Ascending aorta (tissue), 2 donors: ENCODE measurements at regions not wholly inside any gene's neighbourhood (a gene's known extent, or its start where the extent isn't known, plus 50 kb on each side); places are given as distances from the start of the nearest gene placed in this dataset.
"Not testable (repeated sequence)": the region's sequence is repeated elsewhere in the genome, so short reads cannot be mapped to it uniquely, and the experiment has no call there.

Source experiments
- DNase-seq, 2 donors: peaks; one replicate each; pipeline ENCODE4 v3.0.0-alpha.2; 2019; ENCODE audit warnings: low spot score in 2 of 2
- H3K27ac ChIP-seq, 2 donors: fragments of 200-600 bp; sonication (generic); one replicate each; pipeline ENCODE4 v1.5.1; 2016 to 2017; ENCODE audit warnings: mild to moderate bottlenecking in 1 of 2
- H3K27me3 ChIP-seq: fragments of 200-600 bp; sonication (generic); one replicate; pipeline ENCODE4 v1.5.1; 2017
- H3K36me3 ChIP-seq, 2 donors: fragments of 200-600 bp; sonication (generic); one replicate each; pipeline ENCODE4 v1.5.1; 2016
- H3K4me1 ChIP-seq, 2 donors: fragments of 200-600 bp; sonication (generic); one replicate each; pipeline ENCODE4 v1.5.1; 2016 to 2017; ENCODE audit warnings: mild to moderate bottlenecking in 1 of 2
- H3K4me3 ChIP-seq, 2 donors: fragments of 200-600 bp; sonication (generic); one replicate each; pipeline ENCODE4 v1.5.1; 2016 to 2017; ENCODE audit warnings: mild to moderate bottlenecking in 1 of 2
- H3K9me3 ChIP-seq, 2 donors: fragments of 200-600 bp; sonication (generic); one replicate each; pipeline ENCODE4 v1.5.1; 2016
- intact Hi-C: fragments of 100-400 bp; cut with DNase I; formaldehyde crosslinking; loops from one replicate; pipeline ENCODE4 v1.15.1; 2023
- TF ChIP-seq, protein P1 (sequence below), 3 experiments: fragments of 200-600 bp in 2 of 3; fragments of 450-650 bp in 1 of 3; sonication (generic) in 2 of 3; IDR thresholded peaks; one replicate each; pipeline ENCODE4 v1.5.1; 2016 to 2019; ENCODE audit warnings: antibody characterized with exemption in 3 of 3, mild to moderate bottlenecking in 1 of 3, moderate library complexity in 1 of 3

DNA sequence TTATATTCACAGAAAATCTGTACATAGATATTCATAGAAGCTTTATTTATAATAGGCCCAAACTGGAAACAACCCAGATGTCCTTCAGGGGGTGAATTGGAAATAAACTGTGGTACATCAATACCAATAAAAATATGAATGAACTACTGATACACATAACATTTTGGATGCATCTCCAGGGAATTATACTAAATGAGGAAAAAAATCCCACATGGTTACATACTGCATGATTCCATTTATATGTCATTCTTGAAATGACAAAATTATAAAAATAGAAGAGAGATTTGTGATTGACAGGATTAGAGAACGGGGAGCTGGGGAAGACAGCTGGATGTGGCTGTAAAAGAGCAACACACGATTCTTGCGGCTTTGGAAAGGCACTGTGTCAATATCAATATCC, 435.0 kb downstream of the TMEM182 start:
- H3K27ac ChIP-seq = no peak overlapping the region
- TF ChIP-seq, protein P1, sequence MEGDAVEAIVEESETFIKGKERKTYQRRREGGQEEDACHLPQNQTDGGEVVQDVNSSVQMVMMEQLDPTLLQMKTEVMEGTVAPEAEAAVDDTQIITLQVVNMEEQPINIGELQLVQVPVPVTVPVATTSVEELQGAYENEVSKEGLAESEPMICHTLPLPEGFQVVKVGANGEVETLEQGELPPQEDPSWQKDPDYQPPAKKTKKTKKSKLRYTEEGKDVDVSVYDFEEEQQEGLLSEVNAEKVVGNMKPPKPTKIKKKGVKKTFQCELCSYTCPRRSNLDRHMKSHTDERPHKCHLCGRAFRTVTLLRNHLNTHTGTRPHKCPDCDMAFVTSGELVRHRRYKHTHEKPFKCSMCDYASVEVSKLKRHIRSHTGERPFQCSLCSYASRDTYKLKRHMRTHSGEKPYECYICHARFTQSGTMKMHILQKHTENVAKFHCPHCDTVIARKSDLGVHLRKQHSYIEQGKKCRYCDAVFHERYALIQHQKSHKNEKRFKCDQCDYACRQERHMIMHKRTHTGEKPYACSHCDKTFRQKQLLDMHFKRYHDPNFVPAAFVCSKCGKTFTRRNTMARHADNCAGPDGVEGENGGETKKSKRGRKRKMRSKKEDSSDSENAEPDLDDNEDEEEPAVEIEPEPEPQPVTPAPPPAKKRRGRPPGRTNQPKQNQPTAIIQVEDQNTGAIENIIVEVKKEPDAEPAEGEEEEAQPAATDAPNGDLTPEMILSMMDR (IDR thresholded peaks at IDR 0.05) = no peak

DNA sequence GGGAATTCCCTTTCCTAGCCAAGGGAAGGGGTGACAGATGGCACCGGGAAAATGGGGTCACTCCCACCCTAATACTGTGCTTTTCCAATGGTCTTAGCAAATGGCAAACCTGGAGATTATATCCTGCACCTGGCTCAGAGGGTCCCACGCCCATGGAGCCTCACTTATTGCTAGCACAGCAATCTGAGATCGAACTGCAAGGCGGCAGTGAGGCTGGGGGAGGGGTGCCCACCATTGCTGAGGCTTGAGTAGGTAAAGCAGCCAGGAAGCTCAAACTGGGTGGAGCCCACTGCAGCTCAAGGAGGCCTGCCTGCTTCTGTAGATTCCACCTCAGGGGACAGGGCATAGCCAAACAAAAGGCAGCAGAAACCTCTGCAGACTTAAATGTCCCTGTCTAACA, 438.9 kb downstream of the TMEM182 start:
- DNase-seq, intact Hi-C loops, H3K36me3 ChIP-seq, H3K9me3 ChIP-seq, H3K27me3 ChIP-seq, H3K27ac ChIP-seq, H3K4me3 ChIP-seq, H3K4me1 ChIP-seq: not testable (repeated sequence)

More for the DNA sequence above, 435.0 kb downstream of the TMEM182 start:
- Histone ChIP-seq H3K4me3 (no peak overlapping the region), H3K36me3 (no peaks in the 10 kb centered on the region), H3K27me3 (no peaks in the 10 kb centered on the region), H3K9me3 (no peaks in the 10 kb centered on the region), H3K4me1 (no peaks in the 10 kb centered on the region)
- DNase-seq = no peak
- intact Hi-C loops = no loop called here

DNA sequence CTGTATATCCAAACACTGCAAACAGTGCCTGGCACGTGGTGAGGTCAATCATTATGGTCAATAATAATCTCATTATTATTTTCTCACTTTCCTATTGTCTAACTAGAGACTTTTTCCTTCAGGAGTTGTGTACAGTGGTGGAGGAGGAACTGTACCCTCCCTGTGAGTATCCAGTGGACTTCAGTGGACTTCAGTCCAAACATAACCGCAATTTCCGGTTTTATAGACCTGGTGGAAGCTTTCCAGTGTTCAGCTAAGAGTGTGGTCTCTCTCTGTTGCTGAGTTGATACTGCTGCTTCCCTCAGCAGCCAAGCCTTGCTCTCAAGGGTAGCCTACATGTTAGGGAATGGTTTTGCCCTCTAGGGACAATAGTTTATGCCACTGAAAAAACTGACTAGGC, 447.1 kb downstream of the TMEM182 start:
- intact Hi-C loops = no loop called here
- H3K4me1 ChIP-seq = no peaks in the 10 kb centered on the region
- no peak overlapping the region for H3K27ac ChIP-seq
- no peaks in the 10 kb centered on the region for H3K27me3 ChIP-seq
- H3K36me3 ChIP-seq = no peaks in the 10 kb centered on the region
- H3K9me3 ChIP-seq = no peaks in the 10 kb centered on the region
- TF ChIP-seq, protein P1 (IDR thresholded peaks at IDR 0.05) = no peak
- H3K4me3 ChIP-seq = no peak overlapping the region
- DNase-seq = no peak

DNA sequence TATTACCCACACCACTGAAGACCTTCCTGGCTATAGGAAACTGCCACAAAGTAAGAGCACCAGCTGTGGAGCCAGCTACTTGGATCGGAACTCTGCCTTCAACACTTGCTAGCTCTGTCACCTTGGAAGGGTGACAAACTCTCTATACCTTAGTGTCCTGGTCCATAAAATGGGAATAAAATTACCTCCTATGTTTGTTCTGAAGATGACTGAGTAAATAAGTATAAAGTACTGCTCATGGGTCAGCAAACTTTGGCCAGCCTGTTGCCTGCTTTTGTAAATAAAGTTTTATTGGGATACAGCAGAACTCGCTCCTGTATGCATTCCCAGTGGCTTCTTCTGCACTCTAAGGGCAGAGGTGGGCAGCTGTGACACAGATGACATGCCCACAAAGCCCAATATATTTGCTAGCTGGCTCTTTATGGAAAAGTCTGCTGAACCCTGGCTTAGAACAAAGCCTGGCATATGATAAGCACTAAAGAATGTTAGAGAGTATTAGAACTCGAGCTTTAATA, 451.3 kb downstream of the TMEM182 start:
- Histone ChIP-seq H3K4me1 (no peaks in the 10 kb centered on the region), H3K27ac (no peak overlapping the region), H3K36me3 (no peaks in the 10 kb centered on the region), H3K27me3 (no peaks in the 10 kb centered on the region), H3K9me3 (no peaks in the 10 kb centered on the region), H3K4me3 (no peak overlapping the region)
- DNase-seq = no peak
- TF ChIP-seq, protein P1 (IDR thresholded peaks at IDR 0.05) = no peak
- intact Hi-C loops = no loop called here

DNA sequence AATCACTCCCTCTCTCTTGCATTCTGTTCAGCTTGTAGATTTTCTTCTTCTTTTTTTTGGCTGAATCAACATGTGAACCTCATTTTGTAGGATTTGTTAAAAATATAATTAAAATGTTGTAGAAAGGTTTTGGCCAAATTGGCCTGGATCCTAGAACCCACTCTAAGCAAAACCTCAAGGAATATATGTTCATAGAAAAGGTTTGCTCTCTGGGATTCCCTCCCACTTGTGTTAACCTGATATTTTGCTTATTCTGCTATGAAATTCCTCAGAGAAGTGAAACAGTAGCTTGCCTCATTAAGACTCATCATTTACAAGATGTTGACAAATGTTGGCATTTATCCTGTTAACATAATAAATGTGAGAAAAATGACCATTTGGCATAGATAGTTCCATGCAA, 456.7 kb downstream of the TMEM182 start:
- Histone ChIP-seq H3K27ac (no peak overlapping the region), H3K4me3 (no peak overlapping the region), H3K27me3 (no peaks in the 10 kb centered on the region), H3K36me3 (no peaks in the 10 kb centered on the region), H3K9me3 (no peaks in the 10 kb centered on the region), H3K4me1 (no peaks in the 10 kb centered on the region)
- intact Hi-C loops = no loop called here
- TF ChIP-seq, protein P1 (IDR thresholded peaks at IDR 0.05) = no peak
- DNase-seq = no peak

DNA sequence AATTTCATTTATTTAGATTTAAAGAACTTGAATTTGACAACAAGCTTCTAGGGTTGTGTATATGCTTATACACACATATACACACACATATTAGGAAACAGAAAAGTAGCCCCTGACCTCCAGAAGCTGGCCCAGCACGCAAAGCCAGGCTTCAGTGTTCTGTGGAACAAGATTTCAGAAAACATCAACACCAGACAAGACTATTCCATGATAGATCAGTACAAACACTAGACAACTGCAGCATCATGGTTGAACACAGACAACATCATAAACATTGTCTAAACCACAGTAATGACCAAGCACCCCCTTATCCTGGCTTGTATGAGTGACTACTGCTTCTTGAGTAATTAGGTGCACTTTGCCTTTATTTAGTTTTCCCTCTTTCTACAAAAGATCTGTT, 457.6 kb downstream of the TMEM182 start:
- H3K9me3 ChIP-seq = no peaks in the 10 kb centered on the region
- H3K27me3 ChIP-seq = no peaks in the 10 kb centered on the region
- no peaks in the 10 kb centered on the region for H3K4me1 ChIP-seq
- H3K36me3 ChIP-seq = no peaks in the 10 kb centered on the region
- TF ChIP-seq, protein P1 (IDR thresholded peaks at IDR 0.05) = no peak
- no peak overlapping the region for H3K4me3 ChIP-seq
- intact Hi-C loops = no loop called here
- no peak for DNase-seq
- H3K27ac ChIP-seq = no peak overlapping the region
